GM23338 (cell line): ENCODE measurements at regions not wholly inside any gene's neighbourhood (a gene's known extent, or its start where the extent isn't known, plus 50 kb on each side); places are given as distances from the start of the nearest gene placed in this dataset.

Experiments used
- ATAC-seq: fragments of 200-7000 bp; cut with Tn5 transposase; 3 replicates; pipeline ENCODE4 v1.9.1; 2020
- DNase-seq: peaks from one replicate; pipeline ENCODE4 v3.0.0-alpha.2; 2015; ENCODE audit warnings: low spot score
- H2AFZ ChIP-seq: fragments of 200-600 bp; sonication (generic); 2 replicates; pipeline ENCODE4 v1.8.0; 2016; ENCODE audit warnings: antibody characterized with exemption, mild to moderate bottlenecking, moderate library complexity
- H3F3A ChIP-seq: fragments of 200-600 bp; sonication (generic); replicated peaks from 2 replicates; pipeline ENCODE4 v1.8.0; 2017; ENCODE audit warnings: antibody characterized with exemption, mixed run types, low read depth
- H3K27ac ChIP-seq: fragments of 200-600 bp; sonication (generic); 2 replicates; pipeline ENCODE4 v1.6.1; 2016; ENCODE audit warnings: low read depth
- H3K27me3 ChIP-seq: fragments of 200-600 bp; sonication (generic); 2 replicates; pipeline ENCODE4 v1.8.0; 2016; ENCODE audit warnings: mild to moderate bottlenecking, mixed run types, moderate library complexity; ENCODE audit not compliant: insufficient read depth
- H3K36me3 ChIP-seq: fragments of 200-600 bp; sonication (generic); 2 replicates; pipeline ENCODE4 v1.8.0; 2016; ENCODE audit warnings: mild to moderate bottlenecking; ENCODE audit not compliant: insufficient read depth
- H3K4me1 ChIP-seq: fragments of 200-600 bp; sonication (generic); 2 replicates; pipeline ENCODE4 v1.8.0; 2016; ENCODE audit warnings: mild to moderate bottlenecking, moderate library complexity; ENCODE audit not compliant: insufficient read depth
- H3K4me2 ChIP-seq: fragments of 200-600 bp; sonication (generic); 2 replicates; pipeline ENCODE4 v1.7.1; 2017; ENCODE audit warnings: mixed run types
- H3K4me3 ChIP-seq: fragments of 200-600 bp; sonication (generic); 2 replicates; pipeline ENCODE4 v1.6.1; 2016; ENCODE audit warnings: mixed run types
- H3K79me2 ChIP-seq: fragments of 200-600 bp; sonication (generic); replicated peaks from 2 replicates; pipeline ENCODE4 v1.8.0; 2017; ENCODE audit warnings: mild to moderate bottlenecking; ENCODE audit not compliant: insufficient read depth
- H3K9me2 ChIP-seq: fragments of 200-600 bp; sonication (generic); 2 replicates; pipeline ENCODE4 v1.8.0; 2017; ENCODE audit not compliant: insufficient read depth
- H4K20me1 ChIP-seq: fragments of 200-600 bp; sonication (generic); replicated peaks from 2 replicates; pipeline ENCODE4 v1.8.0; 2017; ENCODE audit warnings: mild to moderate bottlenecking; ENCODE audit not compliant: insufficient read depth
- H3K27ac Mint-ChIP-seq: 2 replicates; pipeline ENCODE4 v1.8.0; 2020; ENCODE audit warnings: inconsistent platforms, mild to moderate bottlenecking, moderate library complexity, mixed read lengths
- H3K27me3 Mint-ChIP-seq: 3 replicates; pipeline ENCODE4 v1.8.0; 2022; ENCODE audit warnings: low read depth, mild to moderate bottlenecking, moderate library complexity, mixed read lengths, inconsistent platforms; ENCODE audit not compliant: insufficient read depth, poor library complexity
- H3K36me3 Mint-ChIP-seq: 3 replicates; pipeline ENCODE4 v1.8.0; 2021; ENCODE audit warnings: low read depth, mild to moderate bottlenecking, inconsistent platforms, moderate library complexity, mixed read lengths
- H3K4me1 Mint-ChIP-seq: 3 replicates; pipeline ENCODE4 v1.8.0; 2020; ENCODE audit warnings: mild to moderate bottlenecking, inconsistent platforms, mixed read lengths
- H3K4me3 Mint-ChIP-seq: 3 replicates; pipeline ENCODE4 v1.8.0; 2021; ENCODE audit warnings: moderate library complexity, mild to moderate bottlenecking, inconsistent platforms, mixed read lengths
- H3K9me3 Mint-ChIP-seq: 3 replicates; pipeline ENCODE4 v1.8.0; 2020; ENCODE audit warnings: moderate library complexity, mild to moderate bottlenecking, inconsistent platforms, mixed read lengths
- CREB1 ChIP-seq: fragments of 250-450 bp; sonication (Bioruptor Pico); IDR thresholded peaks from 2 replicates; pipeline ENCODE4 v1.5.0; 2020; ENCODE audit warnings: low read depth, mild to moderate bottlenecking, moderate library complexity
- CTCF ChIP-seq, 2 experiments: fragments of 200-600 bp in 1 of 2; sonication (generic) in 1 of 2; conservative IDR thresholded peaks; 2 replicates each; pipeline versions ENCODE4 v1.5.1 to v1.6.1; 2016 to 2017; ENCODE audit warnings: antibody characterized with exemption in 2 of 2, low read depth in 2 of 2, mild to moderate bottlenecking in 2 of 2, moderate library complexity in 1 of 2
- ETS1 ChIP-seq: IDR thresholded peaks from 2 replicates; pipeline ENCODE4 v1.6.1; 2016; ENCODE audit warnings: antibody characterized with exemption
- EZH2 ChIP-seq: fragments of 200-600 bp; sonication (generic); IDR thresholded peaks from one replicate; pipeline ENCODE4 v1.8.0; 2017; ENCODE audit warnings: antibody characterized with exemption, mild to moderate bottlenecking, low read depth; ENCODE audit not compliant: unreplicated experiment
- EZH2phosphoT487 ChIP-seq: fragments of 200-600 bp; sonication (generic); IDR thresholded peaks from one replicate; pipeline ENCODE4 v1.8.1; 2018; ENCODE audit warnings: antibody characterized with exemption; ENCODE audit not compliant: unreplicated experiment
- NANOG ChIP-seq: IDR thresholded peaks from 2 replicates; pipeline ENCODE4 v1.6.1; 2016; ENCODE audit warnings: antibody characterized with exemption, borderline replicate concordance
- STAT1 ChIP-seq: IDR thresholded peaks from one replicate; pipeline ENCODE4 v1.6.1; 2016; ENCODE audit warnings: antibody characterized with exemption; ENCODE audit not compliant: unreplicated experiment
- ZNF114 ChIP-seq: fragments of 250-450 bp; sonication (Bioruptor Pico); IDR thresholded peaks from 2 replicates; pipeline ENCODE4 v1.5.0; 2020; ENCODE audit warnings: mild to moderate bottlenecking, moderate library complexity
- ZNF331 ChIP-seq: fragments of 250-450 bp; sonication (Bioruptor Pico); IDR thresholded peaks from 2 replicates; pipeline ENCODE4 v1.5.0; 2020; ENCODE audit warnings: low read depth, mild to moderate bottlenecking, moderate library complexity
- ZNF462 ChIP-seq: fragments of 250-450 bp; sonication (Bioruptor Pico); IDR thresholded peaks from 2 replicates; pipeline ENCODE4 v1.5.0; 2020; ENCODE audit warnings: mild to moderate bottlenecking, moderate library complexity

- TF ChIP-seq ETS1 = no peak
- no peak for TF ChIP-seq STAT1
- no peak for TF ChIP-seq CREB1 (CRISPR knock-in tag)
- no peak for TF ChIP-seq ZNF331 (CRISPR knock-in tag)
- TF ChIP-seq EZH2phosphoT487 = no peak
- no peak for TF ChIP-seq NANOG
- no peak for TF ChIP-seq ZNF114 (CRISPR knock-in tag)
- TF ChIP-seq CTCF (conservative IDR thresholded peaks at IDR 0.05; ENCODE audit: low read depth in 2 of 2) = no peak
Observed at GRCh38 chr11:39144351-39145130, 2314.9 kb downstream of the LRRC4C start (continued).

GRCh38 chr11:39139581-39139980, 2319.9 kb downstream of the LRRC4C start:
- Mint-ChIP-seq H3K4me1 (no peaks in the 10 kb centered on the region), H3K4me3 (no peak overlapping the region), H3K36me3 (no peaks in the 10 kb centered on the region), H3K27ac (no peak overlapping the region), H3K9me3 (no peaks in the 10 kb centered on the region), H3K27me3 (no peaks in the 10 kb centered on the region)
- no peaks in the 10 kb centered on the region for H3K79me2 ChIP-seq
- DNase-seq (no peak), ATAC-seq (no peak)
- no peak overlapping the region for H3K27ac ChIP-seq
- no peak overlapping the region for H2AFZ ChIP-seq
- H3K4me2 ChIP-seq = no peak overlapping the region
- no peak overlapping the region for H3K4me3 ChIP-seq
- H3K36me3 ChIP-seq = no peaks in the 10 kb centered on the region
- no peaks in the 10 kb centered on the region for H4K20me1 ChIP-seq
- H3K9me2 ChIP-seq = no peaks in the 10 kb centered on the region
- no peaks in the 10 kb centered on the region for H3K4me1 ChIP-seq
- TF ChIP-seq EZH2 = no peak
- TF ChIP-seq STAT1 = no peak
- no peaks in the 10 kb centered on the region for H3F3A ChIP-seq
- H3K27me3 ChIP-seq = no peaks in the 10 kb centered on the region

- no peaks in the 10 kb centered on the region for H3K36me3 ChIP-seq
- Mint-ChIP-seq H3K4me1 (peaks cover 3% of the 10 kb centered on the region; the same call in 1 of the 3 replicates), H3K27me3 (no peaks in the 10 kb centered on the region), H3K9me3 (peaks cover 17% of the 10 kb centered on the region), H3K4me3 (no peak overlapping the region), H3K27ac (no peak overlapping the region), H3K36me3 (peaks cover 7% of the 10 kb centered on the region; the same call in 1 of the 3 replicates)
- H3K27me3 ChIP-seq = no peaks in the 10 kb centered on the region
- ATAC-seq (no peak), DNase-seq (no peak)
- no peak overlapping the region for H3K4me2 ChIP-seq
- no peak overlapping the region for H3K27ac ChIP-seq
- H3K4me1 ChIP-seq = no peaks in the 10 kb centered on the region
- H4K20me1 ChIP-seq = no peaks in the 10 kb centered on the region
- H3K4me3 ChIP-seq = no peak overlapping the region
- no peaks in the 10 kb centered on the region for H3K9me2 ChIP-seq
- no peaks in the 10 kb centered on the region for H3F3A ChIP-seq
- H2AFZ ChIP-seq = no peak overlapping the region
- H3K79me2 ChIP-seq = no peaks in the 10 kb centered on the region
- TF ChIP-seq ETS1 (no peak), ZNF462 (CRISPR knock-in tag) (no peak)
Observed at GRCh38 chr11:39120890-39121289, 2338.6 kb downstream of the LRRC4C start.
